Duodenal mucosa (tissue), 2 donors: ENCODE measurements at regions not wholly inside any gene's neighbourhood (a gene's known extent, or its start where the extent isn't known, plus 50 kb on each side); places are given as distances from the start of the nearest gene placed in this dataset.
"Not testable (repeated sequence)": the region's sequence is repeated elsewhere in the genome, so short reads cannot be mapped to it uniquely, and the experiment has no call there.

ENCODE experiments used
- H3K27ac ChIP-seq: one replicate; pipeline ENCODE4 v1.7.0; 2013; ENCODE audit warnings: low read depth, low read length
- H3K27me3 ChIP-seq, 2 donors: one replicate each; pipeline ENCODE4 v1.7.0; 2013; ENCODE audit warnings: low read length in 2 of 2, control low read depth in 1 of 2; ENCODE audit not compliant: insufficient read depth in 2 of 2, control insufficient read depth in 1 of 2
- H3K36me3 ChIP-seq, 2 donors: one replicate each; pipeline ENCODE4 v1.7.0; 2013; ENCODE audit warnings: low read length in 2 of 2, control low read depth in 1 of 2; ENCODE audit not compliant: insufficient read depth in 2 of 2, control insufficient read depth in 1 of 2
- H3K4me1 ChIP-seq, 2 donors: one replicate each; pipeline ENCODE4 v1.7.0; 2013; ENCODE audit warnings: low read length in 2 of 2, control low read depth in 1 of 2; ENCODE audit not compliant: insufficient read depth in 2 of 2, control insufficient read depth in 1 of 2
- H3K4me3 ChIP-seq, 2 donors: one replicate each; pipeline ENCODE4 v1.7.0; 2013; ENCODE audit warnings: low read length in 2 of 2, low read depth in 1 of 2
- H3K9ac ChIP-seq, 2 donors: one replicate each; pipeline ENCODE4 v1.7.0; 2013; ENCODE audit warnings: low read length in 2 of 2, low read depth in 1 of 2
- H3K9me3 ChIP-seq, 2 donors: one replicate each; pipeline ENCODE4 v1.7.0; 2013; ENCODE audit warnings: low read length in 2 of 2, control low read depth in 1 of 2; ENCODE audit not compliant: control insufficient read depth in 1 of 2

GRCh38 chr18:67455890-67456501 lies 60.5 kb downstream of the DSEL start:
- no peaks in the 10 kb centered on the region for H3K4me1 ChIP-seq
- H3K9ac ChIP-seq, result no peak overlapping the region
- H3K27ac ChIP-seq, result no peak overlapping the region
- no peak overlapping the region for H3K4me3 ChIP-seq
- H3K27me3 ChIP-seq, result no peaks in the 10 kb centered on the region
- H3K9me3 ChIP-seq, result no peaks in the 10 kb centered on the region
- H3K36me3 ChIP-seq, result no peaks in the 10 kb centered on the region

GRCh38 chr18:67453901-67454300 lies 62.6 kb downstream of the DSEL start:
- H3K9me3 ChIP-seq, result no peaks in the 10 kb centered on the region
- no peak overlapping the region for H3K9ac ChIP-seq
- H3K4me1 ChIP-seq, result no peaks in the 10 kb centered on the region
- no peak overlapping the region for H3K4me3 ChIP-seq
- no peak overlapping the region for H3K27ac ChIP-seq
- no peaks in the 10 kb centered on the region for H3K36me3 ChIP-seq
- H3K27me3 ChIP-seq, result no peaks in the 10 kb centered on the region

DNA sequence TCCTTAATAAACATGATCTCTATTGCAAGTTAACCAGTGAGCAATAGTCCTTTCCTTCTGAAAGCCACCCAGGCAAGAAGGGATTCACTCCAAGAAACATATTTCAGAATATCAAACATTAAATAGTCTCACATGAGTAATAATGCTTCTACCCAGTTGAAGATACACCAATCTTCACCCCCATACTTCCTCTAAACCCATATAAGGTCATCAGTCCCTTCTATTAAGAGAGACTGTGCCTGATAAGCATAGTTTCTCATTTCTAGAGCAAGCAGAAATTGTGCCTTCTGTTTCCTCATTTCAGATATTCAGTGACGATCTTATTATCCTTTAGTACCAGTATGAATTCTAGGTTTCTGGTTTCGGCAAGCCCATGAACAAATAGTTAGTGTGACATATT lies 64.6 kb downstream of the DSEL start:
- no peaks in the 10 kb centered on the region for H3K36me3 ChIP-seq

GRCh38 chr18:67451101-67451500 lies 65.4 kb downstream of the DSEL start:
- H3K36me3 ChIP-seq, H3K9ac ChIP-seq, H3K9me3 ChIP-seq, H3K4me3 ChIP-seq, H3K4me1 ChIP-seq, H3K27ac ChIP-seq, H3K27me3 ChIP-seq: not testable (repeated sequence)

More for the DNA sequence above, 64.6 kb downstream of the DSEL start:
- Histone ChIP-seq H3K9ac (no peak overlapping the region), H3K4me1 (no peaks in the 10 kb centered on the region), H3K9me3 (no peaks in the 10 kb centered on the region), H3K4me3 (no peak overlapping the region), H3K27me3 (no peaks in the 10 kb centered on the region), H3K27ac (no peak overlapping the region)

GRCh38 chr18:67433971-67434370 lies 82.5 kb downstream of the DSEL start:
- no peak overlapping the region for H3K4me3 ChIP-seq
- peaks cover 0 to 2% of the 10 kb centered on the region in 2 donors for H3K9me3 ChIP-seq
- H3K9ac ChIP-seq, result no peak overlapping the region
- no peaks in the 10 kb centered on the region for H3K36me3 ChIP-seq
- no peak overlapping the region for H3K27ac ChIP-seq
- no peaks in the 10 kb centered on the region for H3K4me1 ChIP-seq
- no peaks in the 10 kb centered on the region for H3K27me3 ChIP-seq

DNA sequence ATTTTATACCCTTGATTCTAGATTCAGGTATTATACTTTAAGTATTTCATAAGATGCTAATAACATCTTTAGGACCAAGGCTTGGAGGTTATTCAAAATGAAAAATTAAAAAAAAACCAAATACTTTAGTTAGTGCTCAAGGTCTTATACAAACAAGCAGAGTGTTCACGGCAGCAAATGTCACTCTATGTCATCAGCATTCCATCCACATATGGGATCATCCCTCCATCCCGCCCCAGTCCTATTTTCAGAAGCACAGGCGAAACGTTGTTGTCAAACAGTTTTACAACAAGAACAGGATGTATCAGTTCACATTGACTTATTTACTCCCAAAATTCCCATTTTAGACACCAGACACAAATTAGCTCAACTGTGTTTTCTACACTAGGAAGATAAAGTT lies 83.7 kb downstream of the DSEL start:
- Histone ChIP-seq H3K9me3 (peaks cover 0 to 2% of the 10 kb centered on the region in 2 donors), H3K27me3 (no peaks in the 10 kb centered on the region), H3K9ac (no peak overlapping the region), H3K36me3 (no peaks in the 10 kb centered on the region), H3K27ac (no peak overlapping the region), H3K4me3 (no peak overlapping the region), H3K4me1 (no peaks in the 10 kb centered on the region)

DNA sequence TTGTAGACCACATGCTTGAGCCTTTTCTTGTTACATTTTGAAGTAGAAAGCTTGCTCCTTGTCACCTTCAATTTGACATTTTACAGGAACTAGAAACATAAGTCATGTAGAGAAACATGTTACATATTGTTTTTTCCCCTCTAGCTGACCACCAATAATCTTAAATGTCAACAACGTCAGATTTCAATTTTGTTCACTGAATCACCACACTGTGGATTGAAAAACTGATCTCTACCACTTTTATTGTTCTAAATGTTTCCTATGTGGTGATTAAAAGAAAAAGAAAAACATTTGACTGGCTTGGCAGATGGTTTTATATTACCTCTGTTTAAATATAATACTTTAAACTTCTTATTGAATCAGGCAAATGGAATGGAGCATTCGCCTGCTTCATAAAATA lies 87.7 kb downstream of the DSEL start:
- Histone ChIP-seq H3K4me3 (no peak overlapping the region), H3K36me3 (no peaks in the 10 kb centered on the region), H3K27me3 (no peaks in the 10 kb centered on the region), H3K9me3 (no peaks in the 10 kb centered on the region), H3K9ac (no peak overlapping the region), H3K27ac (no peak overlapping the region), H3K4me1 (no peaks in the 10 kb centered on the region)

DNA sequence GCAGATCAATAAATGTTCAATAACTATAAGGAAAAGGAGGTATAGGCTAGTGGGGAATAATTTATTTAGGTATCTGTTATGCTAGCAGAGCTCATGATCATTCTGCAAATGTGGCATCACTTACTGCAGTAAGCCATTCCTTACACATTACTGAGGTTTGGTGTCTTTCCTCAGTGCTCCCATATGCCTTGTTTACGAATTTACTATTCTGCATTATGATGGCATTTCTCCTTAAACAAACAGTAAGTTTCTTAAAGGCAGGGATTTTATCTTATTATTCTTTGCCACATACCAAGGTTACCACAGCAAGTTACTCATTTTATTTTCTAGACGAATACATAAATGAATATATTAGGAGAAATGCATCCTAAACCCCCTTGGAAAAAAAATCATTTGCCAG lies 88.4 kb downstream of the DSEL start:
- no peaks in the 10 kb centered on the region for H3K4me1 ChIP-seq
- no peak overlapping the region for H3K27ac ChIP-seq
- no peaks in the 10 kb centered on the region for H3K36me3 ChIP-seq
- no peaks in the 10 kb centered on the region for H3K27me3 ChIP-seq
- H3K9ac ChIP-seq, result no peak overlapping the region
- no peaks in the 10 kb centered on the region for H3K9me3 ChIP-seq
- no peak overlapping the region for H3K4me3 ChIP-seq

DNA sequence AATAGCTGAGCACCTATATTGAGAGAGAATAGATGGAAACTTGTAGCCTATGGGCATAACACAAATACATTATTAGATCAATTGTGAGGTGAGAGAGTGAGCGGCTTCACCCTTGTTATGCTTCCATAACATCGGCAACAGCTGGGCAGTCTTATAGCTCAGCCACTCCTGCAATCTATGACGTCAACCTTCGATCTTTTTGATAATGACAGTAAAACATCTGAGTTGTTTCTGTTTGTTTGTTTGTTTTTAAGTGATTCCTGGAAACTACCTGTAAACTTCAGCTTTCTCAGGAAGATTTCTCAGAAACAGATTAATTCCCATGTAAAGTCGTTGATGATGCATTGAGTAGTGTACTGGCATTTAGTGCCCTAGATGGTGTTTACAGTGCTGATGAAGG lies 90.0 kb downstream of the DSEL start:
- no peak overlapping the region for H3K9ac ChIP-seq
- H3K36me3 ChIP-seq, result no peaks in the 10 kb centered on the region
- H3K9me3 ChIP-seq, result no peaks in the 10 kb centered on the region
- H3K27me3 ChIP-seq, result no peaks in the 10 kb centered on the region
- H3K4me1 ChIP-seq, result no peaks in the 10 kb centered on the region
- no peak overlapping the region for H3K4me3 ChIP-seq
- no peak overlapping the region for H3K27ac ChIP-seq

DNA sequence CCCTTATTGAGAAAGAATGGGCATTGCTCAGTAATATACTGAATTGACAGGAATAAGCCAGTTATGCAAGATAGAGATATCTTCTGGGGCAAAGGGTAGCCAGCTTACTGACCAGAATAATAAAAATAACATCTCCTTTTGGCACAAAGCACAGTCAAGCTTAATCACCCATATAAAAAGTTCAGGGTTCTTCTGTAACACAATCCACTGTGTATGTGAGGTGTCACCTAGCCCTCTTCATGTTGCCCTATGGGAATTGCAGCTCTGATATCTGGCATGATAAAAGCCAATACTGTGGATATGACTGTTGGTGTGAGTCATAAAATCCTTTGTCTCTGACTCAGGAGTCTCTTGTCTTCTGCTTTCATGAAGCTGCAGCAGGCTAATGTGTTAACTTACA lies 90.8 kb downstream of the DSEL start:
- H3K27me3 ChIP-seq, result no peaks in the 10 kb centered on the region
- no peaks in the 10 kb centered on the region for H3K4me1 ChIP-seq
- H3K4me3 ChIP-seq, result no peak overlapping the region

DNA sequence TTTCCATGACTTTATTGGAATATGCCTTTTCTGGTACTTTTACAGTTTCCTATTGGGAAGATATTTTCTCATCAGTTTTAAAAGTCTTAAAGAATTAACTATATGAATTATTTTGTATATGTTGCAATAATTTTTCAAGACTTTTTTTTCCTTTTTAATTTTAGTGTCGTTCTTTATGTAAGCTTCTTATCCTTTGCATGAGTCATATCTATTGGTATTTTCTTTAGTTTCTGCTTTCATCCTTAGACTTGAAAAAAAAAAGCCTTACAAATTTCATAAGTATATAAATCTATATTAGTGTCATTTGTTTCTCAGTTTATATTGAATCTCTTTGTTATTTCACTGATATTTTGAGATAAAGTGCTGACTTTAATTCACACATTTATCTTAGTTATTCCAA lies 94.9 kb downstream of the DSEL start:
- no peak overlapping the region for H3K27ac ChIP-seq
- no peaks in the 10 kb centered on the region for H3K9me3 ChIP-seq
- H3K36me3 ChIP-seq, result no peaks in the 10 kb centered on the region
- no peak overlapping the region for H3K9ac ChIP-seq
- H3K4me3 ChIP-seq, result no peak overlapping the region
- H3K4me1 ChIP-seq, result no peaks in the 10 kb centered on the region
- no peaks in the 10 kb centered on the region for H3K27me3 ChIP-seq

More for the DNA sequence above, 90.8 kb downstream of the DSEL start:
- no peaks in the 10 kb centered on the region for H3K9me3 ChIP-seq
- H3K36me3 ChIP-seq, result no peaks in the 10 kb centered on the region
- no peak overlapping the region for H3K9ac ChIP-seq
- H3K27ac ChIP-seq, result no peak overlapping the region
